Ectodermal cell (in vitro differentiated cells): ENCODE measurements at regions not wholly inside any gene's neighbourhood (a gene's known extent, or its start where the extent isn't known, plus 50 kb on each side); places are given as distances from the start of the nearest gene placed in this dataset.

Experiments used
- H3K27ac ChIP-seq: 2 replicates; pipeline ENCODE4 v1.7.0; 2013; ENCODE audit warnings: mild to moderate bottlenecking, low read depth, low read length; ENCODE audit not compliant: insufficient read depth, poor library complexity, severe bottlenecking
- H3K27me3 ChIP-seq: 2 replicates; pipeline ENCODE4 v1.7.0; 2013; ENCODE audit warnings: mild to moderate bottlenecking, low read length; ENCODE audit not compliant: insufficient read depth, control insufficient read depth, poor library complexity, severe bottlenecking
- H3K36me3 ChIP-seq: one replicate; pipeline ENCODE4 v1.7.0; 2013; ENCODE audit warnings: low read length; ENCODE audit not compliant: control insufficient read depth, insufficient read depth
- H3K4me1 ChIP-seq: one replicate; pipeline ENCODE4 v1.7.0; 2013; ENCODE audit warnings: low read length; ENCODE audit not compliant: control insufficient read depth, insufficient read depth
- H3K4me3 ChIP-seq: 2 replicates; pipeline ENCODE4 v1.7.0; 2013; ENCODE audit warnings: low read depth, low read length, control low read depth; ENCODE audit not compliant: insufficient read depth
- H3K9me3 ChIP-seq: 2 replicates; pipeline ENCODE4 v1.7.0; 2013; ENCODE audit warnings: mild to moderate bottlenecking, low read length, moderate library complexity; ENCODE audit not compliant: control insufficient read depth
- WGBS, 2 experiments: methylation state at CpG; one replicate each; pipeline ENCODE4 v1.1.7; 2013; ENCODE audit warnings: missing lambda C conversion rate in 2 of 2; 5-methylcytosine and 5-hydroxymethylcytosine counted together

- H3K9me3 ChIP-seq, result no peaks in the 10 kb centered on the region
- no peaks in the 10 kb centered on the region for H3K36me3 ChIP-seq
- no peak overlapping the region for H3K4me3 ChIP-seq
- no peak overlapping the region for H3K27ac ChIP-seq
- no peaks in the 10 kb centered on the region for H3K4me1 ChIP-seq
- 32 to 50% methylated on average over 3 to 4 of the region's 5 CpGs for WGBS, 2 experiments
- no peaks in the 10 kb centered on the region for H3K27me3 ChIP-seq
Observed at GRCh38 chr3:148075771-148076716, 621.7 kb upstream of the AGTR1 start.

GRCh38 chr3:148077318-148077923 is 620.3 kb upstream of the AGTR1 start:
- no peaks in the 10 kb centered on the region for H3K4me1 ChIP-seq
- H3K4me3 ChIP-seq, result no peak overlapping the region
- H3K27ac ChIP-seq, result no peak overlapping the region
- H3K9me3 ChIP-seq, result no peaks in the 10 kb centered on the region
- no CpG with 5 or more reads among the region's 1 CpG for WGBS, 2 experiments
- H3K36me3 ChIP-seq, result no peaks in the 10 kb centered on the region
- no peaks in the 10 kb centered on the region for H3K27me3 ChIP-seq

GRCh38 chr3:148077965-148078364 is 619.7 kb upstream of the AGTR1 start:
- WGBS, 2 experiments, result 89 to 94% methylated on average over 2 of the region's 2 CpGs
- Histone ChIP-seq H3K9me3 (no peaks in the 10 kb centered on the region), H3K4me1 (no peaks in the 10 kb centered on the region), H3K36me3 (no peaks in the 10 kb centered on the region), H3K4me3 (no peak overlapping the region), H3K27me3 (no peaks in the 10 kb centered on the region), H3K27ac (no peak overlapping the region)

- no peak overlapping the region for H3K4me3 ChIP-seq
- H3K9me3 ChIP-seq, result no peaks in the 10 kb centered on the region
- H3K36me3 ChIP-seq, result no peaks in the 10 kb centered on the region
- no peaks in the 10 kb centered on the region for H3K27me3 ChIP-seq
- H3K27ac ChIP-seq, result no peak overlapping the region
- no peaks in the 10 kb centered on the region for H3K4me1 ChIP-seq
Observed at GRCh38 chr3:148078658-148079057, 619.0 kb upstream of the AGTR1 start.

GRCh38 chr3:148079370-148079769 is 618.3 kb upstream of the AGTR1 start:
- H3K4me3 ChIP-seq, result no peak overlapping the region
- no peaks in the 10 kb centered on the region for H3K36me3 ChIP-seq
- no peak overlapping the region for H3K27ac ChIP-seq
- H3K9me3 ChIP-seq, result no peaks in the 10 kb centered on the region
- 96 to 100% methylated on average over 3 of the region's 6 CpGs for WGBS, 2 experiments
- no peaks in the 10 kb centered on the region for H3K27me3 ChIP-seq
- no peaks in the 10 kb centered on the region for H3K4me1 ChIP-seq

GRCh38 chr3:148081926-148082325 is 615.8 kb upstream of the AGTR1 start:
- no peaks in the 10 kb centered on the region for H3K36me3 ChIP-seq
- H3K4me1 ChIP-seq, result peaks cover 5% of the 10 kb centered on the region
- WGBS, 2 experiments, result 90% methylated on average over 1 of the region's 1 CpG; no CpG with 5 or more reads in 1 of the 2 experiments
- no peaks in the 10 kb centered on the region for H3K9me3 ChIP-seq
- H3K4me3 ChIP-seq, result no peak overlapping the region
- no peaks in the 10 kb centered on the region for H3K27me3 ChIP-seq
- H3K27ac ChIP-seq, result no peak overlapping the region

GRCh38 chr3:148082506-148083280 is 615.0 kb upstream of the AGTR1 start:
- Histone ChIP-seq H3K4me3 (no peak overlapping the region), H3K27me3 (no peaks in the 10 kb centered on the region), H3K9me3 (no peaks in the 10 kb centered on the region), H3K27ac (no peak overlapping the region), H3K36me3 (no peaks in the 10 kb centered on the region), H3K4me1 (peaks cover 5% of the 10 kb centered on the region)
- 92 to 95% methylated on average over 3 of the region's 4 CpGs for WGBS, 2 experiments

GRCh38 chr3:148083526-148084182 is 614.0 kb upstream of the AGTR1 start:
- H3K9me3 ChIP-seq, result no peaks in the 10 kb centered on the region
- 73 to 79% methylated on average over 7 to 8 of the region's 8 CpGs for WGBS, 2 experiments
- H3K4me1 ChIP-seq, result peaks cover 5% of the 10 kb centered on the region
- H3K36me3 ChIP-seq, result no peaks in the 10 kb centered on the region
- peak overlapping the region; percentile 65 for H3K27ac ChIP-seq
- H3K4me3 ChIP-seq, result no peak overlapping the region
- H3K27me3 ChIP-seq, result no peaks in the 10 kb centered on the region

GRCh38 chr3:148084931-148085330 is 612.8 kb upstream of the AGTR1 start:
- H3K36me3 ChIP-seq, result no peaks in the 10 kb centered on the region
- no peaks in the 10 kb centered on the region for H3K9me3 ChIP-seq
- 90 to 92% methylated on average over 4 of the region's 4 CpGs for WGBS, 2 experiments
- no peaks in the 10 kb centered on the region for H3K27me3 ChIP-seq
- no peak overlapping the region for H3K4me3 ChIP-seq
- no peak overlapping the region for H3K27ac ChIP-seq
- peaks cover 5% of the 10 kb centered on the region for H3K4me1 ChIP-seq
